ENCODE measurements at regions not wholly inside any gene's neighbourhood (a gene's known extent, or its start where the extent isn't known, plus 50 kb on each side); places are given as distances from the start of the nearest gene placed in this dataset.

DNA sequence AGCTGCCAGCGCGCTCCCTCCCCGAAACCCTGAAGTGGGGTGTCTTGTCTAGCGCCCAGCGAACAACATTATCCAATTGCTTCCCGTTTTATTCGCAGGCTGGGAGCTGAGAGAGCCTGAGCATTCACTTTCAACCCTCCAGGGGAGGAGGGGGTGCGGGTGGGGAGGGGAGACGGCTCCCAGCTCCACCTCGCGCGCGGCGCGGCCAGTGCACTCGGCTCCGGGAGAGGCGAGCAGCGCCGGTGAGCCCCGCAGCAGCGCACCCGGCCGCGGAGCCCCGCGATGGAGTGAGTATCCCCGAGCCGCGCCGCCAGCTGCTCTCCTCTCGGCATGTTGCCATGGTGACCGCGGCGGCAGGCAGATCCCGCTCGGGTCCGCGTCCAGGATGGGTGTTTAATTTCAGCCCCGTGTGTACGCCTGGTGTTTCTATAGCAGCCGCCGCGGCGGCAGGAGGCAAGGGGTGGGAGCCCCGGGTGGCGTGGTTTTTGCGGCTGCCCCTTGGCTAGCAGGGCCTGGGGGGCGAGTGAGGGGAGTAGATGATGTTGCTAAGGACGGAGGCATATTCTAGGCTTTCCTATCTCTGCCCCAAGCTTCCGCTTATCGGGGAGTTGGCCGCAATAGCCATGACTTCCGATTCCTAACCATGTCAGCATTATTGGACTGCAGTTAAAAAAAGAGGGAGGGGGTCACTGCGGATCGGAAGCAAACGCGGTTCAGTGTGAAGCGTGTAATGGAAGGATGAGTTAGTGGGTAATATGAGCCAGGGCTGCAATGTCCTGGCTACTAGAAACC is 139.2 kb upstream of the PALM2AKAP2 start:
- CTCF ChIA-PET = no interaction called here
- intact Hi-C loops (cut with DNase I, micrococcal nuclease) = no loop called here
- Histone ChIP-seq H3K36me3 (ENCODE audit: insufficient read depth, low read length) (no peaks in the 10 kb centered on the region), H3K4me3 (ENCODE audit: low read length) (no peak overlapping the region), H3K9me3 (ENCODE audit: control insufficient read depth in 1 of 2, insufficient read depth in 1 of 2, low read length in 2 of 2) (peaks cover 0 to 13% of the 10 kb centered on the region in 2 experiments), H3K27ac (ENCODE audit: low read depth in 1 of 2, low read length in 2 of 2) (no peak overlapping the region), H3K27me3 (ENCODE audit: control insufficient read depth in 1 of 2, insufficient read depth in 2 of 2, low read length in 2 of 2) (peaks cover 15 to 25% of the 10 kb centered on the region in 2 experiments), H3K4me1 (ENCODE audit: insufficient read depth, low read length) (no peaks in the 10 kb centered on the region)
- no peak for DNase-seq
- Mint-ChIP-seq H3K27ac (no peak overlapping the region), H3K9me3 (peaks cover 3% of the 10 kb centered on the region), H3K4me1 (ENCODE audit: low read depth) (no peaks in the 10 kb centered on the region), H3K4me3 (no peak overlapping the region), H3K36me3 (ENCODE audit: low read depth) (no peaks in the 10 kb centered on the region), H3K27me3 (peaks cover 75% of the 10 kb centered on the region)
- POLR2A ChIA-PET = no interaction called here
- ATAC-seq (ENCODE audit: poor library complexity) = no peak
- TF ChIP-seq, protein P1, sequence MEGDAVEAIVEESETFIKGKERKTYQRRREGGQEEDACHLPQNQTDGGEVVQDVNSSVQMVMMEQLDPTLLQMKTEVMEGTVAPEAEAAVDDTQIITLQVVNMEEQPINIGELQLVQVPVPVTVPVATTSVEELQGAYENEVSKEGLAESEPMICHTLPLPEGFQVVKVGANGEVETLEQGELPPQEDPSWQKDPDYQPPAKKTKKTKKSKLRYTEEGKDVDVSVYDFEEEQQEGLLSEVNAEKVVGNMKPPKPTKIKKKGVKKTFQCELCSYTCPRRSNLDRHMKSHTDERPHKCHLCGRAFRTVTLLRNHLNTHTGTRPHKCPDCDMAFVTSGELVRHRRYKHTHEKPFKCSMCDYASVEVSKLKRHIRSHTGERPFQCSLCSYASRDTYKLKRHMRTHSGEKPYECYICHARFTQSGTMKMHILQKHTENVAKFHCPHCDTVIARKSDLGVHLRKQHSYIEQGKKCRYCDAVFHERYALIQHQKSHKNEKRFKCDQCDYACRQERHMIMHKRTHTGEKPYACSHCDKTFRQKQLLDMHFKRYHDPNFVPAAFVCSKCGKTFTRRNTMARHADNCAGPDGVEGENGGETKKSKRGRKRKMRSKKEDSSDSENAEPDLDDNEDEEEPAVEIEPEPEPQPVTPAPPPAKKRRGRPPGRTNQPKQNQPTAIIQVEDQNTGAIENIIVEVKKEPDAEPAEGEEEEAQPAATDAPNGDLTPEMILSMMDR (IDR thresholded peaks at IDR 0.05) = no peak

DNA sequence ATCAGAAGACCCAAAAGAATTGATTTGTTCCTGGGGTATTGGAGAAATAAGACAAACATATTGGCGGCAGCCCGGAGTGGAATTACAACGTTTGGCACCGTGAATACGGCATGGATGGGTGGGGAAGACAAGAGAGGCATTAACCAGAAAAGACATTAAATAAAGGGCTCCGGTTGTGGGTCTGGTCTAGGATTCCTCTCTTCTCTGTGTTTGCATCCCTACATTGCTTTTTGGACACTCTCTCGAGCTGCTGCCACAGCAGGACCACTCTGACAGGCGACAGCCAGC is 138.7 kb upstream of the PALM2AKAP2 start:
- POLR2A ChIA-PET = no interaction called here
- Histone ChIP-seq H3K4me3 (ENCODE audit: low read length) (no peak overlapping the region), H3K9me3 (ENCODE audit: control insufficient read depth in 1 of 2, insufficient read depth in 1 of 2, low read length in 2 of 2) (peaks cover 0 to 13% of the 10 kb centered on the region in 2 experiments), H3K27me3 (ENCODE audit: control insufficient read depth in 1 of 2, insufficient read depth in 2 of 2, low read length in 2 of 2) (peaks cover 15 to 25% of the 10 kb centered on the region in 2 experiments), H3K27ac (ENCODE audit: low read depth in 1 of 2, low read length in 2 of 2) (no peak overlapping the region), H3K4me1 (ENCODE audit: insufficient read depth, low read length) (no peaks in the 10 kb centered on the region), H3K36me3 (ENCODE audit: insufficient read depth, low read length) (no peaks in the 10 kb centered on the region)
- intact Hi-C loops (cut with DNase I, micrococcal nuclease) = no loop called here
- CTCF ChIA-PET = no interaction called here
- ATAC-seq (ENCODE audit: poor library complexity) (no peak), DNase-seq (no peak)
- TF ChIP-seq, protein P1 (IDR thresholded peaks at IDR 0.05) = no peak
- peaks cover 3% of the 10 kb centered on the region for H3K9me3 Mint-ChIP-seq
- H3K4me3 Mint-ChIP-seq = no peak overlapping the region
- no peaks in the 10 kb centered on the region for H3K36me3 Mint-ChIP-seq (ENCODE audit: low read depth)
- peaks cover 73% of the 10 kb centered on the region for H3K27me3 Mint-ChIP-seq
- H3K4me1 Mint-ChIP-seq (ENCODE audit: low read depth) = no peaks in the 10 kb centered on the region
- H3K27ac Mint-ChIP-seq = no peak overlapping the region

DNA sequence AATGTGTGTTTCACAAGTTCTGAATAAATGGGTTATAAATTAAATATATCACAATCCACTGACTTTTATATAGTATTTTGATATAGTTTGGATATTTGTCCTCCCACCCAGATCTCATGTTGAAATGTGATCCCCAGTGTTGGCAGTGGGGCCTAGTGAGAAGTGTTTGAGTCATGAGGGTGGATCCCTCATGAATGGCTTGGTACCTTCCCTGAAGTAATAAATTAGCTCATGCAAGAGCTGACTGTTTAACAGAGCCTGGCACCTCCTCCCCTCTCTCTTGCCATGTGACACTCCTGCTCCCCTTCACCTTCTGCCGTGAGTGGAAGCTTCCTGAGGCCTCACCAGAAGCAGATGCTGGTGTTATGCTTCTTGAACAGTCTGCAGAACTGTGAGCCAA is 127.9 kb upstream of the PALM2AKAP2 start:
- H3K27ac Mint-ChIP-seq = no peak overlapping the region
- H3K4me1 Mint-ChIP-seq (ENCODE audit: low read depth) = no peaks in the 10 kb centered on the region
- intact Hi-C loops (cut with DNase I, micrococcal nuclease) = no loop called here
- peaks cover 0 to 2% of the 10 kb centered on the region in 2 experiments for H3K27me3 ChIP-seq (ENCODE audit: control insufficient read depth in 1 of 2, insufficient read depth in 2 of 2, low read length in 2 of 2)
- ATAC-seq (ENCODE audit: poor library complexity) = no peak
- TF ChIP-seq, protein P1 (IDR thresholded peaks at IDR 0.05) = no peak
- no peak for DNase-seq
- ChIA-PET CTCF (no interaction called here), POLR2A (no interaction called here)
- no peak overlapping the region for H3K4me3 Mint-ChIP-seq
- no peaks in the 10 kb centered on the region for H3K36me3 ChIP-seq (ENCODE audit: insufficient read depth, low read length)
- H3K4me3 ChIP-seq (ENCODE audit: low read length) = no peak overlapping the region
- no peaks in the 10 kb centered on the region for H3K36me3 Mint-ChIP-seq (ENCODE audit: low read depth)
- no peak overlapping the region for H3K27ac ChIP-seq (ENCODE audit: low read depth in 1 of 2, low read length in 2 of 2)
- peaks cover 31% of the 10 kb centered on the region for H3K27me3 Mint-ChIP-seq
- H3K4me1 ChIP-seq (ENCODE audit: insufficient read depth, low read length) = no peaks in the 10 kb centered on the region
- H3K9me3 Mint-ChIP-seq = peaks cover 2% of the 10 kb centered on the region
- H3K9me3 ChIP-seq (ENCODE audit: control insufficient read depth in 1 of 2, insufficient read depth in 1 of 2, low read length in 2 of 2) = no peaks in the 10 kb centered on the region
